ENCODE measurements at regions not wholly inside any gene's neighbourhood (a gene's known extent, or its start where the extent isn't known, plus 50 kb on each side); places are given as distances from the start of the nearest gene placed in this dataset.

DNA sequence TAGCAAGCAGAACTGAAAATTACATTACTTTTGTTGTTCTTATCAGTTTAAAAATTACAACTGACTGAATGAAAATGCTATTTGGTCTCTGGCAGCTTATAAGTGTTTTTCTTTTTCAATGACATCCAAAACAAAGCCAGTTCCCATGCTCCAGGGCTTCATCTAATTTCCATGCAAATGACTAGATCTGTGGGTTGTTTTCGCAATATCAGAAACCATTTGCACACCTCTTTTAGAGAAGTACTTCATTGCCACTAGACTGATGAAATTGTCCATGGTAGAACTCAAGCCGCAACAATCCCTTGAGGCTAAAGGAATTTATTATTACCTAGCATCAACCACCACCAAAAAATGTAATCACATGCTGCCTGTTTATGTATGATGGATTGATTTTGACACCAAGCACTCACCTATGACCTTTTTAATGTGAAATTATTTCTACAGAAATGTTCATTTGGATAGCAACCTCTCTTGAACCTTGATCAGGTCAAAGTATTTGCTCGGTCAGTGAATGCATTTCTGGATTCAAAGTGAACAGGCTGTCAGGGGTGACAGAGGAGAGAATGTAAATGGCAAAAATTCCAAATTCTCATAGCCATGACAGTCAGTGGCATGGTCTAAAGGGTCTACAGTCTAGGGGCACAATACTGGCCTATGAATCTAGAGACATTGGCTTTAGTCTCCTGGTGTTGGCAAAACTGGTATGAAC lies 769.3 kb downstream of the SORCS1 start:
- no peak overlapping the region for H3K27ac ChIP-seq

DNA sequence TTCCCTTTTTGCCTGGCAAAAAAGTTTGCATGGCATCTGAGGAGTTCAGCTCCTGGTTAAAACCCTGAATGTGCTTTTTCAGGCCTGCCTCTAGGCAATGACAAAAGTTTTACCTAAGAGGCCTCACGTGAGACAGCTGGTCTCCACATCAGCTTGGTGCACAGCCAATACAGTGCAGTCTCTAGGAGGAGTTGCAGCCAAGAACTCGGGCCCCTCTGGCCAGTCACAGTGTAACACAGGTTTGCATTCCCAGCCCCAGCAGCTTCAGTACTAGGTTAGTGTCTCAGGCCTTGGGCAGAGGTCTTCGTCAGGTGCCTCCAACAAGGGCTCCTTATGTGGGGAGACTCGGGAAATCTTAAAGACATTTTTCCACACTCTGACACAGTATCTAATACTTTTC lies 771.7 kb downstream of the SORCS1 start:
- no peak for TF ChIP-seq ZFX (IDR thresholded peaks at IDR 0.05; ENCODE audit: borderline replicate concordance)
- TF ChIP-seq, protein P1, sequence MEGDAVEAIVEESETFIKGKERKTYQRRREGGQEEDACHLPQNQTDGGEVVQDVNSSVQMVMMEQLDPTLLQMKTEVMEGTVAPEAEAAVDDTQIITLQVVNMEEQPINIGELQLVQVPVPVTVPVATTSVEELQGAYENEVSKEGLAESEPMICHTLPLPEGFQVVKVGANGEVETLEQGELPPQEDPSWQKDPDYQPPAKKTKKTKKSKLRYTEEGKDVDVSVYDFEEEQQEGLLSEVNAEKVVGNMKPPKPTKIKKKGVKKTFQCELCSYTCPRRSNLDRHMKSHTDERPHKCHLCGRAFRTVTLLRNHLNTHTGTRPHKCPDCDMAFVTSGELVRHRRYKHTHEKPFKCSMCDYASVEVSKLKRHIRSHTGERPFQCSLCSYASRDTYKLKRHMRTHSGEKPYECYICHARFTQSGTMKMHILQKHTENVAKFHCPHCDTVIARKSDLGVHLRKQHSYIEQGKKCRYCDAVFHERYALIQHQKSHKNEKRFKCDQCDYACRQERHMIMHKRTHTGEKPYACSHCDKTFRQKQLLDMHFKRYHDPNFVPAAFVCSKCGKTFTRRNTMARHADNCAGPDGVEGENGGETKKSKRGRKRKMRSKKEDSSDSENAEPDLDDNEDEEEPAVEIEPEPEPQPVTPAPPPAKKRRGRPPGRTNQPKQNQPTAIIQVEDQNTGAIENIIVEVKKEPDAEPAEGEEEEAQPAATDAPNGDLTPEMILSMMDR (IDR thresholded peaks at IDR 0.05): no peak
- no peak overlapping the region for H3K27ac ChIP-seq

More for the DNA sequence above, 769.3 kb downstream of the SORCS1 start:
- TF ChIP-seq, protein P1 (IDR thresholded peaks at IDR 0.05): no peak
- no peak for TF ChIP-seq ZFX (IDR thresholded peaks at IDR 0.05; ENCODE audit: borderline replicate concordance)

DNA sequence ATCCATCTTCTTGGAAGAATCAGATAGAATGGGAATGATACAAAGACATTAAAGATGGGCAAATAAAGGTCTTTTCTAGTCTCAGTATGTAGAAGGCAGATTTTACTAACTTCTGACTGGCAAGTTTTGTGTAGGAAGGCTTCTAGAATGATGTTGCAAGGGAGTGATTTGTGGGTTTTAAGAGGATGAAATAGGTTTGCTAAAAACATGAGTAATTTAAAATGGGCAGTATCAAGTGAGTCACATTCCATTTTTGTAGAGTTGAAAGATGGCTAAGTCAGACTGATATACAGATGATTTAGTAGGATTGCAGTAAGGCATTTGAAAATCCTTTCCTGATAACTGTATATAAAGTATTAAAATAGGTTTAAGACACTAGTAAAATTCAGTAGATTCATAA lies 777.4 kb downstream of the SORCS1 start:
- no peak for TF ChIP-seq ZFX (IDR thresholded peaks at IDR 0.05; ENCODE audit: borderline replicate concordance)
- TF ChIP-seq, protein P1 (IDR thresholded peaks at IDR 0.05): no peak
- no peak overlapping the region for H3K27ac ChIP-seq

DNA sequence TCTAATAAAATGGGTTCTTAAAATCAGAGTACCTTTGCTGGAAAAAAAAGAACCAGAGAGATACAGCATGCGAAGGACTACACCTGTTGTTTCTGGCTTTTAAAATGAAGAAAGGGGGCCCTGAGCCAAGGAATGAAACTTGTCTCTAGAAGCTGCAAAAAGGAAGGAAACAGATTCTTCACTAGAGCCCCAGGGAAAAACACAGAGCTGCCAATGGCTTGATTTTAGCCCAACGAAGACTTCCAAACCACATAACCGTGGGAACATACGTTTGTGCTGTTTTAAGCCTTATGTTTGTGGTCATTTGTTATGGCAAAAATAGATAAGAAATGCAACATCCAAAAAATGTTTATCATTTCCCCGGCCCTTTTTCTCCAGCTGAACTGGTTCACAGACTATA lies 780.0 kb downstream of the SORCS1 start:
- TF ChIP-seq, protein P1 (IDR thresholded peaks at IDR 0.05): no peak
- TF ChIP-seq ZFX (IDR thresholded peaks at IDR 0.05; ENCODE audit: borderline replicate concordance): no peak
- H3K27ac ChIP-seq: no peak overlapping the region

DNA sequence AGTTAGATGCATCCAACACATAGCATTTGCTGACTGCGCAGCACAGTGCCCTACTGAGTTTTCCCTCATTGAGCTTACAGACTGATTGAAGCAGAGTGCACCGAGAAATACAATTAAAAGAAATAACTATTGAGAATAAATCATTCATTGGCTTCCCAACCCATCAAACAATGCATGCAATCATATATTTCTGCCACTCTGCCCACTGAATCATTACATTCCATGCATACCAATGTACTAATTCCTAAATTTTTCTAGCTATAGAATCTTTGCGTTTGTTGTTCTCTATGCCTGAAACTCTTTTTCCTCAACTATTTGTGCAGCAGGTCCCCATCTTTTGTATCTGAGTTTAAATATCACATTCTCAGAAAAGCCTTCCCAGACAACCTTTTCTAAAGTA lies 783.8 kb downstream of the SORCS1 start:
- no peak overlapping the region for H3K27ac ChIP-seq
- TF ChIP-seq, protein P1 (IDR thresholded peaks at IDR 0.05): no peak
- TF ChIP-seq ZFX (IDR thresholded peaks at IDR 0.05; ENCODE audit: borderline replicate concordance): no peak

DNA sequence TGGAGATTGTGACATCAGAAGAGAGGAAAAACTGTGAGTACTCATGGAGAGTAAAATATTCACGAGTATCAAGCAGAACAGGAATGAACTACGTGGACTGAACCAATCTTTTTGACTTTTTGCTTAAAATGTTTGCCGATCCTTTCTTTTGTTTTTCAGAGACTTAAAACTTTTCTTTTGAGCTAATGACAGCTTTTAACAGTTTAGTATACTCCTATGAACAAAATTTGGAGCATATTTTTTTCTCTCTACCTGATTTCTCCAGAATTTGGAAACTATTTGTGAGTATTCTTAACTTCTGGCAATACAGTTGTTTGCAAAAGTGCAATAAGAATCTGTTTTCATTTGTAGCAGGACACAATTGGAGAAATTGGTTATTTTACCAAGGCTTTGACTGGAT lies 786.3 kb downstream of the SORCS1 start:
- TF ChIP-seq ZFX (IDR thresholded peaks at IDR 0.05; ENCODE audit: borderline replicate concordance): no peak
- TF ChIP-seq, protein P1 (IDR thresholded peaks at IDR 0.05): no peak
- no peak overlapping the region for H3K27ac ChIP-seq

DNA sequence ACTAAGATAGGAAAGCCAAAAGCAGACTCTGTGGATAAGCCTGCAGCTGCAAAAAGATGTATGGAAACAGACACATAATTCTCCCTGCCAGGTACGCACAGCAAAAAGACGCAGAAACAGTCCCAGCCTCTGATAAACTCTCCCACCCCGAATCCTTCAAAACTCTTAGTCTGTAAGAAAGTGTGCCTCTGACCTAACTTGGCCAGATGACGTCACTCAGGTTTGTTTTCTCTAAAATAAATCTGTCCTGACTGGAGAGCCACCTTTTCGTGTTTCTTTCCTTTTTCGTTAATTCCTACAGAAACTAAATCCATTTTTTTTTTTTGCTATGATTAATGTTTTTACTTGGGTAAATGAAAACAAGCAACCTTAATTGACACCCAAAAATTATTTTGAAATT lies 793.8 kb downstream of the SORCS1 start:
- H3K27ac ChIP-seq: no peak overlapping the region
- no peak for TF ChIP-seq ZFX (IDR thresholded peaks at IDR 0.05; ENCODE audit: borderline replicate concordance)
- TF ChIP-seq, protein P1 (IDR thresholded peaks at IDR 0.05): no peak

Data from 22Rv1 (cell line).